Lower leg skin (tissue), 3 donors: ENCODE measurements at regions not wholly inside any gene's neighbourhood (a gene's known extent, or its start where the extent isn't known, plus 50 kb on each side); places are given as distances from the start of the nearest gene placed in this dataset.

Experiments
- POLR2A ChIP-seq, 2 donors: fragments of 450-650 bp; IDR thresholded peaks; one replicate each; pipeline ENCODE4 v1.6.1; 2016 to 2017; ENCODE audit warnings: antibody characterized with exemption in 2 of 2, mild to moderate bottlenecking in 1 of 2, moderate library complexity in 1 of 2
- TF ChIP-seq, protein P1 (sequence below), 3 donors: fragments of 450-650 bp; IDR thresholded peaks; one replicate each; pipeline ENCODE4 v1.5.1; 2016; ENCODE audit warnings: antibody characterized with exemption in 3 of 3, mild to moderate bottlenecking in 3 of 3, moderate library complexity in 2 of 3

DNA sequence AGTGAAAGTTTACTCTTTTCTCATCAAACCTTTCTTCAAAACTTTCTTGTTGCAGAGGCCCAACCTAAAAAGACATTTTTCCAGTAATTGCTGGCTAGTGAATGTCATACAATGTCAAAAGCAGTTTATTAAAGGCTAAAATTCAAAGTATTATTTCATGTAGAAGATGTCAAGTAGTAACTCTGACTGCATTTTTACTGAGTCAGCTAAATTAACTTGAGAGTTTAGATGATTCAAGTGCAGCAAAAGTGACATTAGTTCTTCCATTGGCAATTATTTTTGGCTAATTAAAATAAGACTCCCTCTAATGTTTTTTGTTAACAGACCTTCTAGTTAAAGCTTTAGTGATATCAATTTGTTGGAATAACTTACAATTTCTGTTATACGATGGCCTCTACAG lies 1438.5 kb downstream of the GRIK2 start:
- TF ChIP-seq, protein P1, sequence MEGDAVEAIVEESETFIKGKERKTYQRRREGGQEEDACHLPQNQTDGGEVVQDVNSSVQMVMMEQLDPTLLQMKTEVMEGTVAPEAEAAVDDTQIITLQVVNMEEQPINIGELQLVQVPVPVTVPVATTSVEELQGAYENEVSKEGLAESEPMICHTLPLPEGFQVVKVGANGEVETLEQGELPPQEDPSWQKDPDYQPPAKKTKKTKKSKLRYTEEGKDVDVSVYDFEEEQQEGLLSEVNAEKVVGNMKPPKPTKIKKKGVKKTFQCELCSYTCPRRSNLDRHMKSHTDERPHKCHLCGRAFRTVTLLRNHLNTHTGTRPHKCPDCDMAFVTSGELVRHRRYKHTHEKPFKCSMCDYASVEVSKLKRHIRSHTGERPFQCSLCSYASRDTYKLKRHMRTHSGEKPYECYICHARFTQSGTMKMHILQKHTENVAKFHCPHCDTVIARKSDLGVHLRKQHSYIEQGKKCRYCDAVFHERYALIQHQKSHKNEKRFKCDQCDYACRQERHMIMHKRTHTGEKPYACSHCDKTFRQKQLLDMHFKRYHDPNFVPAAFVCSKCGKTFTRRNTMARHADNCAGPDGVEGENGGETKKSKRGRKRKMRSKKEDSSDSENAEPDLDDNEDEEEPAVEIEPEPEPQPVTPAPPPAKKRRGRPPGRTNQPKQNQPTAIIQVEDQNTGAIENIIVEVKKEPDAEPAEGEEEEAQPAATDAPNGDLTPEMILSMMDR (IDR thresholded peaks at IDR 0.05): no peak
- TF ChIP-seq POLR2A (IDR thresholded peaks at IDR 0.05): no peak
